Coronary artery (tissue), 2 donors: ENCODE measurements at regions not wholly inside any gene's neighbourhood (a gene's known extent, or its start where the extent isn't known, plus 50 kb on each side); places are given as distances from the start of the nearest gene placed in this dataset.

Experiments
- DNase-seq: peaks from one replicate; pipeline ENCODE4 v3.0.0-alpha.2; 2017; ENCODE audit warnings: low spot score
- H3K27ac ChIP-seq, 2 donors: fragments of 200-600 bp; sonication (generic); one replicate each; pipeline ENCODE4 v1.5.1; 2016 to 2019
- H3K4me3 ChIP-seq: fragments of 200-600 bp; sonication (generic); 2 replicates; pipeline ENCODE4 v1.5.1; 2016; ENCODE audit warnings: mild to moderate bottlenecking, moderate library complexity
- TF ChIP-seq, protein P1 (sequence below): fragments of 200-600 bp; sonication (generic); IDR thresholded peaks from one replicate; pipeline ENCODE4 v1.5.1; 2019; ENCODE audit warnings: antibody characterized with exemption

DNA sequence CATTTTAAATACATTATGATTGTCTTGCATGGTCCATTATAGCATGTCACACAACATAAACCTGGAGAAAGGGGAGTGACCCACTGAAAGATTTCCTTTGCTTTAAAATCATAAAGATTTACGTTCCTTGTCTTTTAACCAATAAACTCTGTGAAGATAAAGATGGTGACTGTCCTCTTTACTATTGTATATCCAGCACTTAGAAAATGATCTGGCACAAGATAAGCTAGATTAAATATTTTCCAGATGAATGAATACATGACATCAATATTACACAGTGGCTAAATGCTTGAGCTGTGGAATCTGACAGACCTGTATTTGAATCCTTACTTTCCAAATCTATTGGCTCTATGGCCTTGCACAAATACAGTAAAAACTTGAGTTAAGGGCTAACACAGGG lies 938.4 kb downstream of the SORCS1 start:
- Histone ChIP-seq H3K27ac (no peak overlapping the region), H3K4me3 (no peak overlapping the region)
- no peak for DNase-seq
- TF ChIP-seq, protein P1, sequence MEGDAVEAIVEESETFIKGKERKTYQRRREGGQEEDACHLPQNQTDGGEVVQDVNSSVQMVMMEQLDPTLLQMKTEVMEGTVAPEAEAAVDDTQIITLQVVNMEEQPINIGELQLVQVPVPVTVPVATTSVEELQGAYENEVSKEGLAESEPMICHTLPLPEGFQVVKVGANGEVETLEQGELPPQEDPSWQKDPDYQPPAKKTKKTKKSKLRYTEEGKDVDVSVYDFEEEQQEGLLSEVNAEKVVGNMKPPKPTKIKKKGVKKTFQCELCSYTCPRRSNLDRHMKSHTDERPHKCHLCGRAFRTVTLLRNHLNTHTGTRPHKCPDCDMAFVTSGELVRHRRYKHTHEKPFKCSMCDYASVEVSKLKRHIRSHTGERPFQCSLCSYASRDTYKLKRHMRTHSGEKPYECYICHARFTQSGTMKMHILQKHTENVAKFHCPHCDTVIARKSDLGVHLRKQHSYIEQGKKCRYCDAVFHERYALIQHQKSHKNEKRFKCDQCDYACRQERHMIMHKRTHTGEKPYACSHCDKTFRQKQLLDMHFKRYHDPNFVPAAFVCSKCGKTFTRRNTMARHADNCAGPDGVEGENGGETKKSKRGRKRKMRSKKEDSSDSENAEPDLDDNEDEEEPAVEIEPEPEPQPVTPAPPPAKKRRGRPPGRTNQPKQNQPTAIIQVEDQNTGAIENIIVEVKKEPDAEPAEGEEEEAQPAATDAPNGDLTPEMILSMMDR: no peak

DNA sequence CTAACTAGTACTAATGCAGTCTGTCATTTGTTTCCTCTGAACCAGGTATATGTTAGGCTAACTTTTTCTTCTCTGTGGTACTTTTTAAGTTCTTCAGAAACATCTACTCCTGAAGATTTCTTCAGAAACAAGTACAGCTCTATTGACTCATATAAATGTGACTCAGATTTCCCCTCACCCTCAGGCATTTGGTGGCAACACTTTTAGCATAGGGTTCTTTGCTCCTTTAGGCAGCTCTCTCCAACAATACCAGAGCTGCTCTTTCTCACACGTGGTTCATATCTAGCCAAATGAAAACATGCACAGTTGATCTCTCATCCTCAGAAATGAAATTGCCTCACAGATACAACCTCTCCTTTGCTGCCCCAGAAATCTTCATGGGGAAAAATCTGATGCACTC lies 939.8 kb downstream of the SORCS1 start:
- H3K4me3 ChIP-seq: no peak overlapping the region
- TF ChIP-seq, protein P1: no peak
- no peak for DNase-seq
- no peak overlapping the region for H3K27ac ChIP-seq

GRCh38 chr10:106217627-106218026 lies 946.9 kb downstream of the SORCS1 start:
- no peak for DNase-seq
- Histone ChIP-seq H3K4me3 (no peak overlapping the region), H3K27ac (no peak overlapping the region)
- TF ChIP-seq, protein P1: no peak

GRCh38 chr10:106216085-106216484 lies 948.4 kb downstream of the SORCS1 start:
- TF ChIP-seq, protein P1: no peak
- Histone ChIP-seq H3K27ac (no peak overlapping the region), H3K4me3 (no peak overlapping the region)
- no peak for DNase-seq

- H3K4me3 ChIP-seq: no peak overlapping the region
- TF ChIP-seq, protein P1: no peak
- no peak overlapping the region for H3K27ac ChIP-seq
- DNase-seq: no peak
Measured at GRCh38 chr10:106214243-106214642, 950.3 kb downstream of the SORCS1 start.

DNA sequence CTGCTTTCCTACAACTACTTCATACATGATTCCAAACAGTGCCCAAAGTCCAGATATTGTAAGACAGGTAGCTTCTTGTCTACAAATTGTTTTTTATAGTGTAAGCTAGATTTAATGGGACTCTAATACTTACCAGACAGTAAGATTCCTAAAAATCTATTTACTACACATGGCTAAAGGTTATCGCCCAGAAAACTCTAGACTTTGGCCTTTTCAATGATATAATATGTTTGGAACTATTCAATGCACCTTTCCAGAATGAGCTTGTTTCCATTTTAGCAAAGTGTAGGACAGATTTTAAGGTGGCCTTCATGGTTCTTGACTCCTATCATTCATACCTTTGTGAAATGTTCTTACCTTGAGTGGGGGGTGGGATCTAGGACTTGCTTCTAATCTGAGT lies 951.0 kb downstream of the SORCS1 start:
- Histone ChIP-seq H3K27ac (no peak overlapping the region), H3K4me3 (no peak overlapping the region)
- TF ChIP-seq, protein P1: no peak
- no peak for DNase-seq

DNA sequence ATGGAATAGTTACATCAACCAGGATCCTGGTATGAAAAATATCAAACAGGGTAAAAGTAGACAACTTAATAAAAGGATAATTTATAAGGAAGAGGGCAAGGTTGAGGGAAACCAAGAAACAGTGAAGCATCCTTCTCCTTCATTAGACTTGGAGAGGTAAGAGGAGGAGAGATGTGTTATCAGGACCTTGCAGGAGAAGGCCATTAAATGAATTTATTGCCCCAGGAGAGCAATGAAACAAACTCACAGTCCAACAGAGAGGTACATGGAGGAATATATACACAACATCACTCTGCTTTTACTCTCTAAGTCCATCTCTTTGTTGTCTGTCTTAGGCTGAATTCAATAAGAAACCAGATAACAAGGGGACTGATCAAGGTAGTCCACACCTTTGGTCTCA lies 966.2 kb downstream of the SORCS1 start:
- TF ChIP-seq, protein P1: no peak
- no peak overlapping the region for H3K4me3 ChIP-seq
- H3K27ac ChIP-seq: no peak overlapping the region
- DNase-seq: no peak
